ENCODE measurements at regions not wholly inside any gene's neighbourhood (a gene's known extent, or its start where the extent isn't known, plus 50 kb on each side); places are given as distances from the start of the nearest gene placed in this dataset.

- intact Hi-C loops (cut with micrococcal nuclease) (no loop called here), in situ Hi-C loops (cut with MboI) (no loop called here)
- H3K36me3 ChIP-seq (ENCODE audit: control insufficient read depth, insufficient read depth, low read length) = no peaks in the 10 kb centered on the region
- H3K9ac ChIP-seq (ENCODE audit: insufficient read depth in 1 of 2, low read depth in 2 of 2, low read length in 2 of 2) = no peak overlapping the region
- H3K27me3 ChIP-seq (ENCODE audit: control insufficient read depth in 2 of 2, insufficient read depth in 2 of 2, low read length in 2 of 2) = no peaks in the 10 kb centered on the region
- H3K9me3 ChIP-seq (replicated peaks; ENCODE audit: control insufficient read depth, insufficient read depth, low read depth, low read length) = no peaks in the 10 kb centered on the region
- FAIRE-seq = no peak
- no peak for ATAC-seq
- H2AFZ ChIP-seq (ENCODE audit: low read depth, low read length) = no peak overlapping the region
- H4K20me1 ChIP-seq (replicated peaks; ENCODE audit: control insufficient read depth, insufficient read depth, low read length) = no peaks in the 10 kb centered on the region
- POLR2A ChIA-PET = no interaction called here
- no peak for DNase-seq (ENCODE audit: extremely low read depth in 1 of 4, low spot score in 3 of 4)
- H3K9me1 ChIP-seq (ENCODE audit: control insufficient read depth, insufficient read depth, low read length) = no peaks in the 10 kb centered on the region
- no TSS peak for BruUV-seq (replicated peaks)
- 0% methylated on average over 4 of the region's 4 CpGs for WGBS (ENCODE audit: insufficient coverage, low coverage, missing lambda C conversion rate)
- no peak overlapping the region for H3K27ac ChIP-seq (ENCODE audit: extremely low read depth, low read depth, low read length)
- H3K4me2 ChIP-seq (ENCODE audit: insufficient read depth, low read length) = no peak overlapping the region
- CTCF ChIA-PET (ENCODE audit: low intra/inter-chr PET ratio) = no interaction called here
- no peak overlapping the region for H3K4me3 ChIP-seq
- H3K79me2 ChIP-seq (ENCODE audit: control insufficient read depth, insufficient read depth, low read length) = no peaks in the 10 kb centered on the region
- TF ChIP-seq ZNF507 (tag; conservative IDR thresholded peaks at IDR 0.05) (no peak), KLF16 (IDR thresholded peaks at IDR 0.05) (no peak), NR1H2 (CRISPR knock-in tag; IDR thresholded peaks at IDR 0.05) (no peak), IRF9 (tag; IDR thresholded peaks at IDR 0.05) (no peak), HSF4 (CRISPR knock-in tag; IDR thresholded peaks at IDR 0.05; ENCODE audit: borderline replicate concordance) (no peak), THAP7 (CRISPR knock-in tag; IDR thresholded peaks at IDR 0.05) (no peak), ZNF696 (CRISPR knock-in tag; conservative IDR thresholded peaks at IDR 0.05) (no peak), ELF2 (CRISPR knock-in tag; IDR thresholded peaks at IDR 0.05) (no peak), ZNF311 (CRISPR knock-in tag; IDR thresholded peaks at IDR 0.05) (no peak), FOXJ3 (CRISPR knock-in tag; IDR thresholded peaks at IDR 0.05) (no peak), GTF2E2 (tag; IDR thresholded peaks at IDR 0.05) (no peak), ETS1 (conservative IDR thresholded peaks at IDR 0.05; ENCODE audit: control insufficient read depth, low read depth, low read length) (no peak)
- H3K4me1 ChIP-seq (replicated peaks in 1 of 2; ENCODE audit: control insufficient read depth in 2 of 2, insufficient read depth in 2 of 2, low read length in 2 of 2) = no peaks in the 10 kb centered on the region
Measured at GRCh38 chr4:12555011-12555410, 929.1 kb downstream of the RAB28 start.

Data from K562 (cell line).